ENCODE measurements at regions not wholly inside any gene's neighbourhood (a gene's known extent, or its start where the extent isn't known, plus 50 kb on each side); places are given as distances from the start of the nearest gene placed in this dataset.

- POLR2A ChIA-PET (ENCODE audit: partially characterized antibody), result interaction anchor here (0.7 kb wide), 1 partner anchor 182 kb away, joined by 3 read pairs; no protein-coding TSS in a partner anchor
- FAIRE-seq, result no peak
Measured at GRCh38 chr20:47413189-47413588, 56.7 kb upstream of the ZMYND8 start.

More at GRCh38 chr20:47413189-47413588, 56.7 kb upstream of the ZMYND8 start:
- Histone ChIP-seq H3K79me2 (ENCODE audit: control insufficient read depth in 1 of 2, insufficient read depth in 2 of 2, low read length in 2 of 2) (no peaks in the 10 kb centered on the region), H3K79me1 (ENCODE audit: low read depth, low read length) (no peaks in the 10 kb centered on the region), H3K4ac (replicated peaks; ENCODE audit: insufficient read length, low read depth, low read length) (no peak overlapping the region), H2BK5ac (ENCODE audit: low read depth, low read length) (no peak overlapping the region), H3K27me3 (replicated peaks in 1 of 4; ENCODE audit: control insufficient read depth in 3 of 4, extremely low read depth in 1 of 4, insufficient read depth in 3 of 4, low read length in 3 of 4) (no peaks in the 10 kb centered on the region), H3K18ac (ENCODE audit: extremely low read depth, low read length) (no peak overlapping the region), H3K4me1 (replicated peaks in 1 of 4; ENCODE audit: control insufficient read depth in 3 of 4, insufficient read depth in 4 of 4, low read length in 3 of 4) (no peaks in the 10 kb centered on the region), H2BK120ac (replicated peaks; ENCODE audit: low read depth, low read length) (no peak overlapping the region), H2BK20ac (ENCODE audit: low read length) (no peak overlapping the region), H3K27ac (ENCODE audit: low read depth, low read length) (no peak overlapping the region), H2AK5ac (ENCODE audit: low read depth, low read length) (no peak overlapping the region), H3K9me3 (ENCODE audit: insufficient read depth in 2 of 2, low read depth in 1 of 2, low read length in 1 of 2) (no peaks in the 10 kb centered on the region), H3K23me2 (ENCODE audit: low read depth, low read length) (no peaks in the 10 kb centered on the region), H3K36me3 (ENCODE audit: control insufficient read depth in 2 of 4, insufficient read depth in 4 of 4, low read length in 3 of 4) (no peaks in the 10 kb centered on the region), H4K8ac (ENCODE audit: extremely low read depth, insufficient read depth, low read length) (no peak overlapping the region), H4K5ac (ENCODE audit: insufficient read length, low read depth, low read length) (no peak overlapping the region), H3K56ac (replicated peaks; ENCODE audit: insufficient read length, low read depth, low read length) (no peak overlapping the region), H3K4me3 (ENCODE audit: extremely low read depth in 1 of 4, insufficient read depth in 2 of 4, low read depth in 3 of 4, low read length in 4 of 4) (no peak overlapping the region), H4K20me1 (replicated peaks in 1 of 2; ENCODE audit: control insufficient read depth in 1 of 2, insufficient read depth in 2 of 2, low read length in 2 of 2) (no peaks in the 10 kb centered on the region), H2BK12ac (ENCODE audit: low read depth, low read length) (no peak overlapping the region), H3K14ac (ENCODE audit: insufficient read length) (no peak overlapping the region), H2AFZ (ENCODE audit: low read length) (no peak overlapping the region), H3K9ac (replicated peaks in 1 of 4; ENCODE audit: extremely low read depth in 1 of 4, low read depth in 3 of 4, low read length in 3 of 4) (no peak overlapping the region), H2BK15ac (ENCODE audit: low read length) (no peak overlapping the region), H4K91ac (replicated peaks; ENCODE audit: insufficient read length, low read length) (no peak overlapping the region), H3K23ac (ENCODE audit: insufficient read length) (no peak overlapping the region), H3K4me2 (ENCODE audit: insufficient read depth in 1 of 2, low read depth in 2 of 2, low read length in 2 of 2) (no peak overlapping the region)
- DNase-seq (ENCODE audit: low read depth in 1 of 2, low spot score in 2 of 2), result no peak
- CTCF ChIA-PET (ENCODE audit: partially characterized antibody), result interaction anchor here (0.6 to 1.7 kb wide), 11 partner anchors 8 to 1771 kb away, joined by 3 to 7 read pairs (median 3); no protein-coding TSS in a partner anchor
- WGBS, 2 experiments (ENCODE audit: extremely low coverage in 1 of 2, insufficient coverage in 1 of 2, insufficient read length in 1 of 2, insufficient replicate concordance in 2 of 2, low coverage in 1 of 2, low lambda C conversion rate in 2 of 2, missing lambda C conversion rate in 1 of 2), result 88% methylated on average over 8 of the region's 8 CpGs; no CpG with 5 or more reads in 1 of the 2 experiments
- no peak for TF ChIP-seq E2F6 (IDR thresholded peaks at IDR 0.05)
- TF ChIP-seq TAF1 (IDR thresholded peaks at IDR 0.05; ENCODE audit: low read depth, low read length), result no peak
- TF ChIP-seq TBP (IDR thresholded peaks at IDR 0.05; ENCODE audit: low read depth, low read length), result no peak
